Pancreas (tissue), 10 donors: ENCODE measurements at regions not wholly inside any gene's neighbourhood (a gene's known extent, or its start where the extent isn't known, plus 50 kb on each side); places are given as distances from the start of the nearest gene placed in this dataset.
A peak's percentile ranks its signal among the peaks of the same experiment; 100 is the strongest.

Source experiments
- ATAC-seq, 4 donors: fragments of 200-7000 bp; cut with Tn5 transposase; one replicate each; pipeline versions ENCODE4 v1.8.0 to v1.9.1; 2020; ENCODE audit warnings: mild to moderate bottlenecking in 4 of 4, moderate library complexity in 4 of 4
- DNase-seq, 6 donors: peaks; one replicate each; pipeline ENCODE4 v3.0.0-alpha.2; 2020
- FAIRE-seq: peaks from 2 replicates; lab custom pipeline; 2012; peaks lifted over from hg19 to GRCh38; lab: Jason Lieb, UNC
- H3K27ac ChIP-seq, 4 donors: fragments of 200-600 bp; sonication (generic); 1 replicate in 3 of 4; 2 replicates in 1 of 4; pipeline versions ENCODE4 v1.5.0 to v1.8.0; 2020
- H3K27me3 ChIP-seq, 4 donors: fragments of 200-600 bp; one replicate each; pipeline ENCODE4 v1.8.0; 2021
- H3K36me3 ChIP-seq, 3 donors: fragments of 200-600 bp; sonication (generic) in 1 of 3; one replicate each; pipeline versions ENCODE4 v1.5.0 to v1.8.0; 2020 to 2021
- H3K4me1 ChIP-seq, 3 donors: fragments of 200-600 bp; one replicate each; pipeline ENCODE4 v1.8.0; 2021
- H3K4me3 ChIP-seq, 4 donors: fragments of 200-600 bp; sonication (generic) in 2 of 4; one replicate each; pipeline versions ENCODE4 v1.5.0 to v1.8.0; 2020 to 2021
- H3K9me3 ChIP-seq, 4 donors: fragments of 200-600 bp; one replicate each; pipeline ENCODE4 v1.8.0; 2021
- CTCF ChIP-seq, 4 donors: fragments of 200-600 bp; sonication (generic) in 3 of 4; IDR thresholded peaks; one replicate each; pipeline versions ENCODE4 v1.5.0 to v1.8.0; 2021; ENCODE audit warnings: antibody characterized with exemption in 4 of 4
- WGBS, 2 donors: extraction: QIAGEN DNeasy Blood & Tissue Kit; methylation state at CpG; one replicate each; pipeline ENCODE4 v1.1.7; 2013; 5-methylcytosine and 5-hydroxymethylcytosine counted together
- intact Hi-C, 3 donors: fragments of 100-400 bp; cut with DNase I; formaldehyde crosslinking; loops; one replicate each; pipeline versions ENCODE4 v1.11.1 to v1.14.2; 2022
- donor health status: healthy with polysubstance abuse.
- donor health status: DM: no; HTN: no; CAD: no; lungs with moderate emphysema.
- donor health status: DM: no; HTN: no; CAD: no.
- donor health status: control.
- donor health status: control.
- donor health status: Bipolar disorder and iron deficiency.
- donor health status: DM: yes; HTN: yes; CAD: no.
- donor health status: DM: no; HTN: no; CAD: no.
- donor health status: DM: no; HTN: no; CAD: no.
- donor health status: DM: yes; HTN: yes; CAD: no.

- TF ChIP-seq CTCF (IDR thresholded peaks at IDR 0.05) = no peak
- H3K27me3 ChIP-seq = no peaks in the 10 kb centered on the region
- DNase-seq (no peak), ATAC-seq (no peak), FAIRE-seq (no peak)
- no peak overlapping the region for H3K27ac ChIP-seq
- H3K36me3 ChIP-seq = no peaks in the 10 kb centered on the region
- WGBS, 2 donors = 75 to 84% methylated on average over 4 of the region's 4 CpGs
- no peaks in the 10 kb centered on the region for H3K9me3 ChIP-seq
- no peak overlapping the region for H3K4me3 ChIP-seq
- no peaks in the 10 kb centered on the region for H3K4me1 ChIP-seq
- intact Hi-C loops = no loop called here
These were observed 645.0 kb downstream of the EFNB2 start for GRCh38 chr13:105890509-105890908.

- Histone ChIP-seq H3K36me3 (no peaks in the 10 kb centered on the region), H3K4me3 (no peak overlapping the region), H3K27ac (no peak overlapping the region), H3K27me3 (no peaks in the 10 kb centered on the region), H3K9me3 (no peaks in the 10 kb centered on the region), H3K4me1 (no peaks in the 10 kb centered on the region)
- WGBS, 2 donors = 71 to 82% methylated on average over 1 of the region's 1 CpG
- DNase-seq (no peak), FAIRE-seq (no peak), ATAC-seq (no peak)
- intact Hi-C loops = no loop called here
- no peak for TF ChIP-seq CTCF (IDR thresholded peaks at IDR 0.05)
These were observed 657.3 kb downstream of the EFNB2 start for GRCh38 chr13:105878119-105878700.

- ATAC-seq (no peak), FAIRE-seq (no peak), DNase-seq (no peak)
- TF ChIP-seq CTCF (IDR thresholded peaks at IDR 0.05) = no peak
- H3K4me1 ChIP-seq = peaks cover 0 to 3% (median 0%) of the 10 kb centered on the region in 3 donors
- no peak overlapping the region for H3K4me3 ChIP-seq
- H3K9me3 ChIP-seq = no peaks in the 10 kb centered on the region
- no peaks in the 10 kb centered on the region for H3K36me3 ChIP-seq
- intact Hi-C loops = no loop called here
- H3K27me3 ChIP-seq = no peaks in the 10 kb centered on the region
- H3K27ac ChIP-seq = no peak overlapping the region
These were observed 660.6 kb downstream of the EFNB2 start for GRCh38 chr13:105874814-105875213.

- no peak for FAIRE-seq
- Histone ChIP-seq H3K9me3 (no peaks in the 10 kb centered on the region), H3K36me3 (no peaks in the 10 kb centered on the region), H3K4me1 (peaks cover 0 to 3% (median 0%) of the 10 kb centered on the region in 3 donors), H3K4me3 (no peak overlapping the region), H3K27me3 (no peaks in the 10 kb centered on the region), H3K27ac (no peak overlapping the region)
- ATAC-seq = peak in 2 of 4 donors; percentile 60 to 81
- WGBS, 2 donors = 32 to 33% methylated on average over 1 of the region's 1 CpG
- no peak for TF ChIP-seq CTCF (IDR thresholded peaks at IDR 0.05)
- intact Hi-C loops = no loop called here
- DNase-seq = no peak
These were observed 663.7 kb downstream of the EFNB2 start for GRCh38 chr13:105871768-105872167.

GRCh38 chr13:105871326-105871725, 664.1 kb downstream of the EFNB2 start:
- no peaks in the 10 kb centered on the region for H3K36me3 ChIP-seq
- ATAC-seq (no peak), FAIRE-seq (no peak), DNase-seq (no peak)
- 43 to 54% methylated on average over 2 of the region's 2 CpGs for WGBS, 2 donors
- intact Hi-C loops = no loop called here
- H3K4me3 ChIP-seq = no peak overlapping the region
- H3K4me1 ChIP-seq = peaks cover 0 to 3% (median 0%) of the 10 kb centered on the region in 3 donors
- H3K9me3 ChIP-seq = no peaks in the 10 kb centered on the region
- TF ChIP-seq CTCF (IDR thresholded peaks at IDR 0.05) = no peak
- no peaks in the 10 kb centered on the region for H3K27me3 ChIP-seq
- no peak overlapping the region for H3K27ac ChIP-seq
